Left lobe of liver (tissue), 2 donors: ENCODE measurements at regions not wholly inside any gene's neighbourhood (a gene's known extent, or its start where the extent isn't known, plus 50 kb on each side); places are given as distances from the start of the nearest gene placed in this dataset.
"Not testable (repeated sequence)": the region's sequence is repeated elsewhere in the genome, so short reads cannot be mapped to it uniquely, and the experiment has no call there.

Source experiments
- ATAC-seq: fragments of 200-7000 bp; cut with Tn5 transposase; one replicate; pipeline ENCODE4 v1.9.1; 2020; ENCODE audit warnings: mild to moderate bottlenecking, moderate library complexity
- DNase-seq: peaks from one replicate; pipeline ENCODE4 v3.0.0-alpha.2; 2020; ENCODE audit warnings: low spot score
- donor health status: DM: no; HTN: no; CAD: no; lungs with moderate emphysema.
- donor health status: DM: no; HTN: yes; CAD: no.

GRCh38 chr12:38157933-38158401 lies 158.6 kb upstream of the ALG10B start:
- no peak for ATAC-seq
- DNase-seq, result no peak

GRCh38 chr12:38158428-38159091 lies 158.0 kb upstream of the ALG10B start:
- no peak for ATAC-seq

GRCh38 chr12:38159092-38159551 lies 157.5 kb upstream of the ALG10B start:
- no peak for DNase-seq
- no peak for ATAC-seq

More at GRCh38 chr12:38158428-38159091, 158.0 kb upstream of the ALG10B start:
- no peak for DNase-seq

GRCh38 chr12:38159591-38160317 lies 156.8 kb upstream of the ALG10B start:
- DNase-seq (no peak), ATAC-seq (no peak)

GRCh38 chr12:38160318-38161122 lies 156.1 kb upstream of the ALG10B start:
- DNase-seq (no peak), ATAC-seq (no peak)

GRCh38 chr12:38161123-38162000 lies 155.2 kb upstream of the ALG10B start:
- DNase-seq, result no peak
- ATAC-seq, result no peak

- ATAC-seq (no peak), DNase-seq (no peak)
These were observed 154.6 kb upstream of the ALG10B start for GRCh38 chr12:38162013-38162412.

- DNase-seq, result no peak
These were observed 153.7 kb upstream of the ALG10B start for GRCh38 chr12:38162708-38163441.

GRCh38 chr12:38163442-38163801 lies 153.2 kb upstream of the ALG10B start:
- no peak for DNase-seq
- ATAC-seq, result no peak

More at GRCh38 chr12:38162708-38163441, 153.7 kb upstream of the ALG10B start:
- no peak for ATAC-seq

GRCh38 chr12:38166225-38166624 lies 150.3 kb upstream of the ALG10B start:
- DNase-seq (no peak), ATAC-seq (no peak)

GRCh38 chr12:38175538-38175937 lies 141.0 kb upstream of the ALG10B start:
- no peak for ATAC-seq
- no peak for DNase-seq

- ATAC-seq, DNase-seq: not testable (repeated sequence)
These were observed 133.0 kb upstream of the ALG10B start for GRCh38 chr12:38183617-38184016.

GRCh38 chr12:38197286-38197685 lies 119.3 kb upstream of the ALG10B start:
- DNase-seq, ATAC-seq: not testable (repeated sequence)

GRCh38 chr12:38201461-38202276 lies 114.9 kb upstream of the ALG10B start:
- DNase-seq (no peak), ATAC-seq (no peak)

GRCh38 chr12:38204831-38205230 lies 111.7 kb upstream of the ALG10B start:
- DNase-seq (no peak), ATAC-seq (no peak)

GRCh38 chr12:38222011-38222410 lies 94.6 kb upstream of the ALG10B start:
- DNase-seq (no peak), ATAC-seq (no peak)

- ATAC-seq, DNase-seq: not testable (repeated sequence)
These were observed 78.2 kb upstream of the ALG10B start for GRCh38 chr12:38238328-38238727.

- DNase-seq (no peak), ATAC-seq (no peak)
These were observed 62.8 kb upstream of the ALG10B start for GRCh38 chr12:38253778-38254177.

GRCh38 chr12:38258411-38258810 lies 58.2 kb upstream of the ALG10B start:
- DNase-seq (no peak), ATAC-seq (no peak)
